Caco-2 (cell line): ENCODE measurements at regions not wholly inside any gene's neighbourhood (a gene's known extent, or its start where the extent isn't known, plus 50 kb on each side); places are given as distances from the start of the nearest gene placed in this dataset.
A peak's percentile ranks its signal among the peaks of the same experiment; 100 is the strongest.

Experiments
- BruUV-seq: library from RNA; stranded (reverse); fragments of 400-500 nt; replicated peaks from 2 replicates; lab custom pipeline; 2021; lab: Mats Ljungman, UMichigan
- CTCF ChIA-PET: fragments of 300-600 bp; sonication (Branson Sonifier 250); formaldehyde crosslinking; loops from one replicate; lab custom pipeline; 2022; ENCODE audit warnings: antibody characterized with exemption; lab: Charles Lee
- POLR2A ChIA-PET: fragments of 300-600 bp; sonication (Branson Sonifier 250); formaldehyde crosslinking; loops from one replicate; lab custom pipeline; 2022; ENCODE audit warnings: antibody characterized with exemption; lab: Charles Lee
- DNase-seq, 2 experiments: peaks; one replicate each; pipeline versions ENCODE4 v3.0.0 to v3.0.0-alpha.2; 2020 to 2022
- H3K27me3 ChIP-seq: replicated peaks from 2 replicates; pipeline ENCODE4 v1.6.0; 2011; ENCODE audit warnings: low read length; ENCODE audit not compliant: control insufficient read depth, insufficient read depth
- H3K36me3 ChIP-seq: 2 replicates; pipeline ENCODE4 v1.5.1; 2011; ENCODE audit warnings: low read length; ENCODE audit not compliant: control insufficient read depth, insufficient read depth
- H3K4me1 ChIP-seq: fragments of 250-450 bp; sonication (Bioruptor Pico); 2 replicates; pipeline ENCODE4 v1.5.1; 2020; ENCODE audit warnings: mild to moderate bottlenecking
- H3K4me3 ChIP-seq: 2 replicates; pipeline ENCODE4 v1.5.1; 2011; ENCODE audit warnings: low read depth, mild to moderate bottlenecking, control low read depth, low read length
- H3K9me3 ChIP-seq: fragments of 250-450 bp; sonication (Bioruptor Pico); 2 replicates; pipeline ENCODE4 v1.5.1; 2020; ENCODE audit warnings: mild to moderate bottlenecking, moderate library complexity
- H3K27ac Mint-ChIP-seq: one replicate; pipeline ENCODE4 v1.8.0; 2022; ENCODE audit warnings: mixed read lengths; ENCODE audit not compliant: unreplicated experiment
- H3K27me3 Mint-ChIP-seq: one replicate; pipeline ENCODE4 v1.8.0; 2022; ENCODE audit warnings: mixed read lengths; ENCODE audit not compliant: insufficient read depth, unreplicated experiment
- H3K36me3 Mint-ChIP-seq: one replicate; pipeline ENCODE4 v1.8.0; 2022; ENCODE audit warnings: mild to moderate bottlenecking, mixed read lengths; ENCODE audit not compliant: insufficient read depth, unreplicated experiment
- H3K4me1 Mint-ChIP-seq: one replicate; pipeline ENCODE4 v1.8.0; 2022; ENCODE audit warnings: low read depth, mixed read lengths; ENCODE audit not compliant: unreplicated experiment
- H3K4me3 Mint-ChIP-seq: one replicate; pipeline ENCODE4 v1.8.0; 2022; ENCODE audit warnings: mild to moderate bottlenecking, moderate library complexity, mixed read lengths; ENCODE audit not compliant: unreplicated experiment
- H3K9me3 Mint-ChIP-seq: one replicate; pipeline ENCODE4 v1.8.0; 2022; ENCODE audit warnings: mixed read lengths; ENCODE audit not compliant: unreplicated experiment
- intact Hi-C: fragments of 100-400 bp; cut with micrococcal nuclease; formaldehyde crosslinking; loops from one replicate; pipeline ENCODE4 v1.10.0; 2022; ENCODE audit not compliant: unreplicated experiment
- TF ChIP-seq, protein P1 (sequence below), 2 experiments: fragments of 200-600 bp in 1 of 2; IDR thresholded peaks; 1 replicate in 1 of 2; 2 replicates in 1 of 2; pipeline versions ENCODE4 v1.5.1 to v1.8.0; 2011 to 2022; ENCODE audit warnings: antibody characterized with exemption in 1 of 2, control low read depth in 1 of 2, inconsistent platforms in 1 of 2, low read depth in 1 of 2, low read length in 1 of 2, mild to moderate bottlenecking in 1 of 2, moderate library complexity in 1 of 2; ENCODE audit not compliant: insufficient read depth in 1 of 2, severe bottlenecking in 1 of 2, unreplicated experiment in 1 of 2

- BruUV-seq: no TSS peak
- H3K4me3 Mint-ChIP-seq: no peak overlapping the region
- Histone ChIP-seq H3K4me3 (no peak overlapping the region), H3K27me3 (no peaks in the 10 kb centered on the region), H3K4me1 (no peaks in the 10 kb centered on the region), H3K36me3 (no peaks in the 10 kb centered on the region), H3K9me3 (no peaks in the 10 kb centered on the region)
- POLR2A ChIA-PET: no interaction called here
- intact Hi-C loops: no loop called here
- CTCF ChIA-PET: no interaction called here
- TF ChIP-seq, protein P1, sequence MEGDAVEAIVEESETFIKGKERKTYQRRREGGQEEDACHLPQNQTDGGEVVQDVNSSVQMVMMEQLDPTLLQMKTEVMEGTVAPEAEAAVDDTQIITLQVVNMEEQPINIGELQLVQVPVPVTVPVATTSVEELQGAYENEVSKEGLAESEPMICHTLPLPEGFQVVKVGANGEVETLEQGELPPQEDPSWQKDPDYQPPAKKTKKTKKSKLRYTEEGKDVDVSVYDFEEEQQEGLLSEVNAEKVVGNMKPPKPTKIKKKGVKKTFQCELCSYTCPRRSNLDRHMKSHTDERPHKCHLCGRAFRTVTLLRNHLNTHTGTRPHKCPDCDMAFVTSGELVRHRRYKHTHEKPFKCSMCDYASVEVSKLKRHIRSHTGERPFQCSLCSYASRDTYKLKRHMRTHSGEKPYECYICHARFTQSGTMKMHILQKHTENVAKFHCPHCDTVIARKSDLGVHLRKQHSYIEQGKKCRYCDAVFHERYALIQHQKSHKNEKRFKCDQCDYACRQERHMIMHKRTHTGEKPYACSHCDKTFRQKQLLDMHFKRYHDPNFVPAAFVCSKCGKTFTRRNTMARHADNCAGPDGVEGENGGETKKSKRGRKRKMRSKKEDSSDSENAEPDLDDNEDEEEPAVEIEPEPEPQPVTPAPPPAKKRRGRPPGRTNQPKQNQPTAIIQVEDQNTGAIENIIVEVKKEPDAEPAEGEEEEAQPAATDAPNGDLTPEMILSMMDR (IDR thresholded peaks at IDR 0.05; ENCODE audit: insufficient read depth in 1 of 2, low read depth in 1 of 2, low read length in 1 of 2, severe bottlenecking in 1 of 2, unreplicated experiment in 1 of 2): no peak
- H3K9me3 Mint-ChIP-seq: peaks cover 8% of the 10 kb centered on the region
- no peaks in the 10 kb centered on the region for H3K27me3 Mint-ChIP-seq
- H3K36me3 Mint-ChIP-seq: no peaks in the 10 kb centered on the region
- H3K4me1 Mint-ChIP-seq: peaks cover 7% of the 10 kb centered on the region
- H3K27ac Mint-ChIP-seq: no peak overlapping the region
- DNase-seq: no peak
Measured at GRCh38 chr4:28269426-28269825, 1408.8 kb downstream of the STIM2 start.

DNA sequence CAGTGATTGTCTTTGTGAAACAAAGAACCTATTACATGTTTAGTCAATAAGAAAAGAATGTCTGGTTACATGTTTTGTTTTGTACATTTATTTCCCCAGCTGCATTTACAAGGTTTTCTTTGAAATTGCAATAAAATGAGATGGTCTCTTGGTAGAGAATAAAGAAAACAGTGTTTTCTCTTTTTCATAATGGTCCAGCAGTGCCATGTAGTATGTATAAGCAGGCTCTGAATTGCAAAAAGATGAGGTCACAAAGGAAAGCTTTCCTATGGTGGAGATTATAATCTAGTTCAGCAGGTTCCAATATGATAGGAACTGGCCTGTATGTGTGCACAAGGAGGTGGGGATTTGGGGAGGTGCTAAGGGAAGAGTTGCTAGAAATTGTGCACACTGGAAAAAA lies 1417.3 kb downstream of the STIM2 start:
- DNase-seq: peak; percentile 61 to 62
- no peaks in the 10 kb centered on the region for H3K36me3 ChIP-seq
- CTCF ChIA-PET: no interaction called here

DNA sequence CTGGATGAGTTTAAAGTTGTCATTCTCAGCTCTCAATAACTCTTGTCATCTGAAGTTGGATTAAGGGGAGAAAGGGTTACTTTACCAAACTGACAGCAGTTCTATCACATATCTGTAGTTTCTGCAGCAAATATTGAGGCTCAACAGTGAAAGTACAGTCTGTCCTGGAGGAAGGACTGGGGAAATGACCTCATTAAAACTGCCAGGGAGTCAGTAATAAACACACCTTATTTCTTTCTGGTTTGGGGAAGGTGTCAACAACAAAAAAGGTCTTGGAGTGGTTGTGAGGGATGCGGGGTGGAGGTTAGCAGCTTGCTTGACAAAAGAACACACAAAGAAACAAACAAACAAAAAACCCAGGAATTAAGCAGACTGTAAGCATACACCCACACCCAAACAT lies 1418.0 kb downstream of the STIM2 start:
- CTCF ChIA-PET: no interaction called here
- H3K36me3 ChIP-seq: no peaks in the 10 kb centered on the region
- peaks cover 57% of the 10 kb centered on the region for H3K4me1 ChIP-seq
- TF ChIP-seq, protein P1 (IDR thresholded peaks at IDR 0.05; ENCODE audit: insufficient read depth in 1 of 2, low read depth in 1 of 2, low read length in 1 of 2, severe bottlenecking in 1 of 2, unreplicated experiment in 1 of 2): no peak
- no peaks in the 10 kb centered on the region for H3K27me3 ChIP-seq
- Mint-ChIP-seq H3K36me3 (peaks cover 14% of the 10 kb centered on the region), H3K27ac (peak overlapping the region; percentile 87), H3K4me3 (peak overlapping the region; percentile 17), H3K4me1 (peaks cover 46% of the 10 kb centered on the region), H3K9me3 (peaks cover 23% of the 10 kb centered on the region), H3K27me3 (no peaks in the 10 kb centered on the region)
- BruUV-seq: TSS peak; percentile 52
- no peak overlapping the region for H3K4me3 ChIP-seq
- POLR2A ChIA-PET: no interaction called here
- no peak for DNase-seq
- intact Hi-C loops: loop anchor here (1.0 kb wide), 2 partner anchors 10 to 158 kb away; no protein-coding TSS in a partner anchor
- H3K9me3 ChIP-seq: no peaks in the 10 kb centered on the region; the same call in 1 of the 2 replicates

More for the DNA sequence above, 1417.3 kb downstream of the STIM2 start:
- H3K9me3 ChIP-seq: no peaks in the 10 kb centered on the region; the same call in 1 of the 2 replicates
- TF ChIP-seq, protein P1 (IDR thresholded peaks at IDR 0.05; ENCODE audit: insufficient read depth in 1 of 2, low read depth in 1 of 2, low read length in 1 of 2, severe bottlenecking in 1 of 2, unreplicated experiment in 1 of 2): no peak
- H3K4me3 ChIP-seq: no peak overlapping the region
- Mint-ChIP-seq H3K36me3 (peaks cover 14% of the 10 kb centered on the region), H3K9me3 (peaks cover 16% of the 10 kb centered on the region), H3K4me1 (peaks cover 39% of the 10 kb centered on the region), H3K4me3 (peak overlapping the region; percentile 25), H3K27me3 (no peaks in the 10 kb centered on the region), H3K27ac (peak overlapping the region; percentile 87)
- BruUV-seq: no TSS peak
- H3K27me3 ChIP-seq: no peaks in the 10 kb centered on the region
- intact Hi-C loops: loop anchor here (1.0 kb wide), 2 partner anchors 10 to 158 kb away; no protein-coding TSS in a partner anchor
- H3K4me1 ChIP-seq: peaks cover 53% of the 10 kb centered on the region
- POLR2A ChIA-PET: no interaction called here
